Right lobe of liver (tissue), 4 donors: ENCODE measurements at regions not wholly inside any gene's neighbourhood (a gene's known extent, or its start where the extent isn't known, plus 50 kb on each side); places are given as distances from the start of the nearest gene placed in this dataset.

ENCODE experiments used
- CTCF ChIP-seq, 4 donors: fragments of 200-600 bp in 3 of 4; fragments of 450-650 bp in 1 of 4; IDR thresholded peaks; one replicate each; pipeline versions ENCODE4 v1.5.1 to v1.8.0; 2016 to 2022; ENCODE audit warnings: antibody characterized with exemption in 4 of 4, mild to moderate bottlenecking in 2 of 4
- POLR2A ChIP-seq: fragments of 450-650 bp; IDR thresholded peaks from one replicate; pipeline ENCODE4 v1.6.1; 2017; ENCODE audit warnings: antibody characterized with exemption, mild to moderate bottlenecking
- donor health status: DM: no; HTN: no; CAD: no.
- donor health status: DM: no; HTN: no; CAD: no.
- donor health status: DM: no; HTN: yes; CAD: no.

- no peak for TF ChIP-seq CTCF (IDR thresholded peaks at IDR 0.05)
- TF ChIP-seq POLR2A, result no peak
Measured at GRCh38 chr14:39593377-39593776, 161.1 kb upstream of the FBXO33 start.
